ENCODE measurements at regions not wholly inside any gene's neighbourhood (a gene's known extent, or its start where the extent isn't known, plus 50 kb on each side); places are given as distances from the start of the nearest gene placed in this dataset.

DNA sequence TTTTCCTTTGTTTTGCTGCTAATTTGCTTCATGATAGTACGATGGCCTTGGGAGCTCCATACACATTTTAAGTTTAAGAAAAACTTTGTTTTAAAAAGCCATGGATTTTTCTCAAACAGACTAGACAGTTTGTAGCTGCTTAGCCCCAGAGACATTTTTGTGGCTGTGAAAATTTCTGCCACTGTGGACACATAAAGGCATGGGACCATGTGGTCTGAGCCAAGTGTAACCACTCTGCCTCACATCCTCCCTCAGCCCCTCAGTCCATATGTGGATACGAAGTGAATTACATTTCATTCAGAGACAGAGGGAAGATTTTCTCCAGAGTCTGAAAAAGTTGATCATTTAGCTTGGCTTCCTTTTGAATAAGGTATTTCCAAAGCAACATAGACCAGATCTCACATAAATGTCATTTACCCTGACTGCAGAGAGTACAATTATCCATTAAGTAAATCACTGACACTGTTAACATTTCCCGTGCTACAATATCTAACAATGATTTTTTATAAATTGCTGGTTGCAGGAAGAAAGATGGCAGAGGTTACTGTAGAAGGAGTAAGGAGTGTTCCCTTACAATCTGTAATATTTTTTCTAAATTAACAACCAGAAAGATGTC, 87.4 kb downstream of the GJA1 start:
- no peaks in the 10 kb centered on the region for H3K9me3 ChIP-seq
- no peak for TF ChIP-seq CEBPB (IDR thresholded peaks at IDR 0.05)
- TF ChIP-seq CBX2 (IDR thresholded peaks at IDR 0.05; ENCODE audit: borderline replicate concordance, low read depth) = no peak
- TF ChIP-seq FOSL2 (IDR thresholded peaks at IDR 0.05) = no peak
- TF ChIP-seq FOSL2 (CRISPR knock-in tag; IDR thresholded peaks at IDR 0.05) = no peak
- TF ChIP-seq ZFP36 (IDR thresholded peaks at IDR 0.05; ENCODE audit: borderline replicate concordance, partially characterized antibody) = no peak
- peak overlapping the region; percentile 76 to 82 for H3K27ac ChIP-seq
- 81% methylated on average over 3 of the region's 3 CpGs for WGBS (ENCODE audit: missing lambda C conversion rate)
- FAIRE-seq = no peak
- no peak overlapping the region for H3K4me3 ChIP-seq
- POLR2A ChIA-PET = interaction anchor here (1.2 to 1.4 kb wide), 2 partner anchors 18 to 87 kb away, joined by 3 to 5 read pairs; partner anchors contain the start of gene GJA1
- CTCF ChIA-PET = interaction anchor here (1.0 to 1.3 kb wide), 2 partner anchors 9 to 11 kb away, joined by 3 to 5 read pairs; no protein-coding TSS in a partner anchor
- no peak for ATAC-seq
- peaks cover 30% of the 10 kb centered on the region for H3K4me1 ChIP-seq
- no peak for DNase-seq (ENCODE audit: low read depth in 1 of 2, low spot score in 1 of 2)
- H3K4me2 ChIP-seq = peak overlapping the region; percentile 63

DNA sequence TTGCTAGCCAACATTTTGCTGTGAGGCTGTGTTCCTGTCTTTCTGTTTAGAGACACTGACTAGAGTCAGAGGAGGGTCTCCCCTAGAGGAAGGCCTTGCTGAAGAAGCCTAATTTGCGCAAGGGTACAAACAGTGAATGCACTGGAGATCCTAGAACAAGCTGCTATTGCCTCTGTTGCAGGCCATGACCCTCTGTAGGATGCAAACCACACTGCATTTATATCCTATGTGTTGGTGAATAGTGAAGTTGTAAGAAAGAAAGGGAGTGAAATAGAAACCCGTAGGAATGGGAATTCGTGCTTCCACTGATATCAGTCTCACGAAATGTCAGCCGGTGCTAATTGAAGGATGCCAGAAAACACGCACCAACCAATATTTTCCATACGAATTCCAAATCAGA, 88.2 kb downstream of the GJA1 start:
- peaks cover 30% of the 10 kb centered on the region for H3K4me1 ChIP-seq
- no peak overlapping the region for H3K4me2 ChIP-seq
- no peaks in the 10 kb centered on the region for H3K9me3 ChIP-seq
- no peak overlapping the region for H3K4me3 ChIP-seq
- no peak for ATAC-seq
- no peak for DNase-seq (ENCODE audit: low read depth in 1 of 2, low spot score in 1 of 2)
- H3K27ac ChIP-seq = peak overlapping the region in 1 of 2 experiments; percentile 82; a peak in 4 of 6 replicates
- TF ChIP-seq FOXS1 (CRISPR knock-in tag; IDR thresholded peaks at IDR 0.05) (no peak), MAZ (IDR thresholded peaks at IDR 0.05; ENCODE audit: borderline replicate concordance, low read depth, low read length) (no peak), PHF8 (IDR thresholded peaks at IDR 0.05; ENCODE audit: borderline replicate concordance, low read depth) (no peak), NR3C1 (IDR thresholded peaks at IDR 0.05) (no peak), ZC3H11A (IDR thresholded peaks at IDR 0.05) (no peak), BHLHE40 (IDR thresholded peaks at IDR 0.05; ENCODE audit: low read depth, low read length) (no peak), RNF2 (IDR thresholded peaks at IDR 0.05; ENCODE audit: borderline replicate concordance, low read depth) (no peak), TP53 (CRISPR knock-in tag; IDR thresholded peaks at IDR 0.05) (no peak), FOSL2 (IDR thresholded peaks at IDR 0.05) (no peak), FOSL2 (CRISPR knock-in tag; IDR thresholded peaks at IDR 0.05) (no peak)
- FAIRE-seq = no peak
- ChIA-PET CTCF (interaction anchor here (1.0 kb wide), 1 partner anchor 11 kb away, joined by 3 read pairs; no protein-coding TSS in a partner anchor), POLR2A (no interaction called here)
- WGBS (ENCODE audit: missing lambda C conversion rate) = 91% methylated on average over 7 of the region's 7 CpGs

DNA sequence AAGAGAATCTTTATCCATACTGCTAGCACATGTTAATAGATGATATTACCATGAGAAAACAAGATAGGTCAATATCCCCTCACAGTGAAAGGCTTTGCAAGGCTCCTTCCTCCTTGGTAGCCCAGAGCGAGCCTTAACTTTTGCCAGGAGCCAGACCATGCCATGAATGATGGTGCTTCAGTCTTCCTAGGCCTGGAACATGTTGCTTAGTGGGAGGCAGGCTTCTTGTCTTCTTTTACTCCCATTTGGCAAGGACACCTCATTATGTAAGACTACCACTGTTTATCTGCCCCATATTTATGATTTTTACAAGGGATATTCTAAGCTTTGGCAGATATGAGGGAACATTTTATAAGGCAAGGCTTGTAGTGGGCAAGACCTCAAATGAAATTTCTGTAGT, 90.8 kb downstream of the GJA1 start:
- Histone ChIP-seq H3K4me3 (no peak overlapping the region), H3K27ac (0 out of 6 replicates have a peak overlapping the region, but pooled peaks of 1 of the 2 experiments have one; percentile 30), H3K4me2 (no peak overlapping the region), H3K4me1 (peaks cover 13% of the 10 kb centered on the region), H3K9me3 (no peaks in the 10 kb centered on the region)
- TF ChIP-seq HOXB5 (CRISPR knock-in tag; IDR thresholded peaks at IDR 0.05) (no peak), CEBPB (IDR thresholded peaks at IDR 0.05) (no peak), BHLHE40 (IDR thresholded peaks at IDR 0.05; ENCODE audit: low read depth, low read length) (no peak), FOSB (CRISPR knock-in tag; IDR thresholded peaks at IDR 0.05) (no peak), POLR2A (IDR thresholded peaks at IDR 0.05; ENCODE audit: low read length) (no peak), POLR2AphosphoS2 (conservative IDR thresholded peaks at IDR 0.05; ENCODE audit: low read length) (no peak), EHF (CRISPR knock-in tag; IDR thresholded peaks at IDR 0.05) (no peak), CBX8 (IDR thresholded peaks at IDR 0.05) (no peak), SMC3 (IDR thresholded peaks at IDR 0.05) (no peak), KDM5A (IDR thresholded peaks at IDR 0.05) (no peak)
- TF ChIP-seq, protein P1, sequence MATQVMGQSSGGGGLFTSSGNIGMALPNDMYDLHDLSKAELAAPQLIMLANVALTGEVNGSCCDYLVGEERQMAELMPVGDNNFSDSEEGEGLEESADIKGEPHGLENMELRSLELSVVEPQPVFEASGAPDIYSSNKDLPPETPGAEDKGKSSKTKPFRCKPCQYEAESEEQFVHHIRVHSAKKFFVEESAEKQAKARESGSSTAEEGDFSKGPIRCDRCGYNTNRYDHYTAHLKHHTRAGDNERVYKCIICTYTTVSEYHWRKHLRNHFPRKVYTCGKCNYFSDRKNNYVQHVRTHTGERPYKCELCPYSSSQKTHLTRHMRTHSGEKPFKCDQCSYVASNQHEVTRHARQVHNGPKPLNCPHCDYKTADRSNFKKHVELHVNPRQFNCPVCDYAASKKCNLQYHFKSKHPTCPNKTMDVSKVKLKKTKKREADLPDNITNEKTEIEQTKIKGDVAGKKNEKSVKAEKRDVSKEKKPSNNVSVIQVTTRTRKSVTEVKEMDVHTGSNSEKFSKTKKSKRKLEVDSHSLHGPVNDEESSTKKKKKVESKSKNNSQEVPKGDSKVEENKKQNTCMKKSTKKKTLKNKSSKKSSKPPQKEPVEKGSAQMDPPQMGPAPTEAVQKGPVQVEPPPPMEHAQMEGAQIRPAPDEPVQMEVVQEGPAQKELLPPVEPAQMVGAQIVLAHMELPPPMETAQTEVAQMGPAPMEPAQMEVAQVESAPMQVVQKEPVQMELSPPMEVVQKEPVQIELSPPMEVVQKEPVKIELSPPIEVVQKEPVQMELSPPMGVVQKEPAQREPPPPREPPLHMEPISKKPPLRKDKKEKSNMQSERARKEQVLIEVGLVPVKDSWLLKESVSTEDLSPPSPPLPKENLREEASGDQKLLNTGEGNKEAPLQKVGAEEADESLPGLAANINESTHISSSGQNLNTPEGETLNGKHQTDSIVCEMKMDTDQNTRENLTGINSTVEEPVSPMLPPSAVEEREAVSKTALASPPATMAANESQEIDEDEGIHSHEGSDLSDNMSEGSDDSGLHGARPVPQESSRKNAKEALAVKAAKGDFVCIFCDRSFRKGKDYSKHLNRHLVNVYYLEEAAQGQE (IDR thresholded peaks at IDR 0.05) = no peak
- DNase-seq (ENCODE audit: low read depth in 1 of 2, low spot score in 1 of 2) (no peak), ATAC-seq (no peak), FAIRE-seq (no peak)
- WGBS (ENCODE audit: missing lambda C conversion rate) = 100% methylated on average over 1 of the region's 1 CpG
- ChIA-PET CTCF (no interaction called here), POLR2A (no interaction called here)

All from A549 (cell line).